Femur (tissue), 1 donor: ENCODE measurements at regions not wholly inside any gene's neighbourhood (a gene's known extent, or its start where the extent isn't known, plus 50 kb on each side); places are given as distances from the start of the nearest gene placed in this dataset.

Source experiments
- DNase-seq: peaks from one replicate; pipeline ENCODE4 v3.0.0-alpha.2; 2017

GRCh38 chr2:200013906-200014305, 58.5 kb downstream of the MAIP1 start:
- DNase-seq = no peak

- no peak for DNase-seq
Measured at GRCh38 chr2:200021449-200022114, 66.2 kb downstream of the MAIP1 start.

GRCh38 chr2:200022511-200022910, 67.1 kb downstream of the MAIP1 start:
- no peak for DNase-seq

- DNase-seq = no peak
Measured at GRCh38 chr2:200023570-200023969, 68.2 kb downstream of the MAIP1 start.

GRCh38 chr2:200025717-200026116, 70.3 kb downstream of the MAIP1 start:
- peak; percentile 17 for DNase-seq

DNA sequence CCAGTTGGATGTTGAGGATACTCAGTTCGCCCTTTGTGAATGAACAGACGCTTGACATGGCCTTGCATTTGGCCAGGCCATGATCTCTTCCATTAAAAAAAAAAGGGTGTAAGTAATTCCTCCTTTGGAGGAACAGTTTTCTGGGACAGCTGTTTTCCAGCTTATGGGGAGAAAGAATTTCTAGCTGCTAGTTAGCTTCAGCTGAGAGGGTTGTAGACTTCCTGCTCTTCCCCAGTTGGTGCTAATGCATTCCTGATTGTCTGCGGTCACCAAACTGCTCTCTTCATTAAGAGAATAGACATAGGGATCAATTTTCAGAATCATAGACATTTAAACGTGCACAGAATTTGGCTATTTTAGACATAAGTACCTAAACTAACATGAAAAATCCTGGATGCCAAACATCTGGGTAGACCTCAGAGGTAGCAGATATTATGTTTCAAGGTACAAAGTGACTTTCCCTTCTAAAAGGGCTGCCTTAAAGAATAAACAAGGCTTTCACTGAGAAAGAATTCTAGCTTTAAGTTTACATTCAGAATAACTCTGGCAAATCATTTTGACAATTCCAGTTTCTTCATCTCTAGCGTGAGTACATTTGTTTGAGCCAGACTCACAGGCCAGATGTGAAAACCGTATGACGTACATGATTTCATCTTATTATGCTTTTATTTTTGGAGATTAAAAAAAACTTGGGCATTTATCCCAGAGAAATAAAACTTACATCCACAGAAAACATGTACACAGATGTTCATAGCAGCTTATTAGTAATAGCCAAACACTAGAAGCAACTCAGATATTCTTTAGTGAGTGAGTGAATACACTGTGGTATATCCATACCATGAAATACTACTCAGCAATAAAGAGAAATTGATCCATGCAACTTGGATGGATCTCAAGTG, 71.2 kb downstream of the MAIP1 start:
- peak; percentile 51 for DNase-seq

DNA sequence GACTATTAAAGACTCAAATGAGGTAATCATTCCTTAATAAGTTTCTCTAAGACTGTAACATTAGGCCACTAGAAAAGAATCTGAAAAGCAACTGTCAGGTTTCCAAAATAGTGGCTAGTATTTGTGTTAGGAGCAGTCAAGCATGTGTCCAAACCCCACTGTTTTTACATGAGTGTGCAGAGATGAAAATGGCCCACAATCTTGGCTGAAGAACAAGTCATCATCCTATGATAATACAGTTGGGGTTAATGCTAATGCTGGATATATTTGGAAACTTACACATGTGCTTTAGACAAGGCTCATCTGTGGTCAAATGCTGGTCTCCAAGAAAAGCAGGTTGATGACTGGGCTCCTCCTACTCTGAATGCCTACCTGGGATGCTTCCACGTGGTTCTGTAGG, 73.6 kb downstream of the MAIP1 start:
- DNase-seq = no peak

GRCh38 chr2:200032895-200033294, 77.5 kb downstream of the MAIP1 start:
- no peak for DNase-seq

- no peak for DNase-seq
Measured at GRCh38 chr2:200033929-200034328, 78.5 kb downstream of the MAIP1 start.

DNA sequence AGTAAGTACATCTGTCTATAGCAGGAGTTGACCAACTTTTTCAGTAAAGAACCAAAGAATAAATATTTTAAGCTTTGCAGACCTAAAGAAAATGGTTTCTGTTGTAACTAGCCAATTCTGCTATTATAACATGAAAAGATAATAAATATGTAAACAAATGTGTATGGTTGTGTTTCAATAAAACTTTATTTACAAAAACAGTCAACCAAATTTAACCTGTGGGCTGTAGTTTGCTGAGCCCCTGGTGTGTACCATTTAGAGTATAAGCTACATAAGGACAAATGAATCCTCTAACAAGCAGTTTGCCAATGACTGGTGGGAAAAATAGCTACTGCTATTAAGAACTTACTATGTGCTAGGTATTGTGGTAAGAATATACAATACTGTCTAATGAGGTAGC, 79.4 kb downstream of the MAIP1 start:
- no peak for DNase-seq

DNA sequence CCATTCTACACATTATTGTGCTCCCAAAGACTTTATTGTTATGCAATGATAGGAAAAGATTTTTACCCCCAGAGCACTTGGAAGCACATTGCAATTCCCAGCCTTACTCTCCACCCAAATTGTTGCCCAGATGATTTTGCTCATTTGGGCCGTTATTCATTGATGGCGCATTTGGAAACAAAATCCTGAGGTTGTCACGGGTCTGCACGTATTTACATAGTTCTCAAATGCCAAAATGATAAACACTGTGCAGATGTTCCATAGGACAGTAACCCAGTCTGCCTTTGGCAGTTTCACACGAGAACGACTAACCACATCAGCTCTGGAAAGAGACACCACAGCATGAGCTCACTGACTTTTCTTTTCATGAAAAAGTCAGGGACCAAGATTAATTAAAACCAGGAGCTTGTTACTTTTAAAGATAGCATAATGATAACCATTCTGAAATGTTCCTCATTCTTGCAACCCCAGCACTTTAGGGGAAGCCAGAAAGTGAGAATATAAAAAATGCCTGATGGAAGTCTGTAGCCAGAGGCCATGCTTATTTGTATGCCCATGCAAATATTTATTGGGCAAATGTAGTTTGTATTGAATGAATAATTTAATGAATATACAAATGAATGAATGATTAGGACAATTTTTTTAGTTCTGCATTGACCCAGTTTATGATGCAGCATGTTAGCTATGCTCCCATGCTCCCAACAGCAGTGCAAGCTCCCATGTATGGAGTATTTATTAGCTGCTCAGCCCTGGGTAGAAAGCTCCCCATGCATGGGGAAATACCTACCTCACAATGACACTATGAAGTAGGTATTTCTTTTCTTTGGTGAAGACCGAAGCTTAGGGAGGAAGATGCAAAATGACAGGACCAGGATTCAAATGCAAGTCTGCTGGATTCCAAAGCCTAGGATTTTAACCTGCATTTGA, 84.6 kb downstream of the MAIP1 start:
- DNase-seq = peak; percentile 51

DNA sequence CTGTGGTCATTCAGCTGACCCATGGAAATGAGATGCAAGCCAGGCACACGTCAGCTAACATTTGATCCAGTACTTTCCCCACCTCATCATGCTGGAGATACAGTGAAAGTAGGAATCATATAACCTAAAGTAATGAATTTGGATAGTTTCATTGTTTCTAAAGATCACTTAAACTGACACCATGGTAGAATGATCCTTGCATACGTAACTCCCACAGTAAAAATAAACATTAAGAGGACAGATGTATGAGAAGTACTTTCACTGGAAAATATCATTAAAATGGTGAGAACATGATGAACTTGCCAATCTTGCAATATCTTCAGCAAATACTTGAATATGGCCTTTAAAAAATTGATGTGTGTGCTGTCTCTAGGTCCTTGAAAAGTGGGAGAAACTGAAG, 85.4 kb downstream of the MAIP1 start:
- no peak for DNase-seq

DNA sequence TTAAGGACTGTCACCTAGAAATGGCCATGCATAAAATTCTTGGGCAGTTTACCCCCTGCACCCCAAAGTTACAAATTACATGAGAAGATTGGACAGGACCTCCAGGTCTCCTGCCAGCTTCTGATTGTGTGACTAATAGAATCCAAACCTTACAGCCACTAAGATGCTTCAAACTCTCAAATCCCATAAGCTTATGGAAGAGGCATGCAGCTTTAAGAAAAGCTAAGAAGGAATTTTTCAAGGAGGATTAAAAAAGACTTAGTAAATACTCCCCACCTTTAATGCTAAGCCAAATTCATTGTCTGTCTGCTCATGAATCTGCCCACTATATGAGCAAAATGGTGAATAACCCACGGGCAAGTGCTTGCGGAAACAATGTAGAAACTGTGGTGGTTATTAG, 86.3 kb downstream of the MAIP1 start:
- DNase-seq = no peak

- DNase-seq = no peak
Measured at GRCh38 chr2:200042102-200042735, 86.8 kb downstream of the MAIP1 start.

GRCh38 chr2:200042944-200043343, 87.6 kb downstream of the MAIP1 start:
- no peak for DNase-seq

DNA sequence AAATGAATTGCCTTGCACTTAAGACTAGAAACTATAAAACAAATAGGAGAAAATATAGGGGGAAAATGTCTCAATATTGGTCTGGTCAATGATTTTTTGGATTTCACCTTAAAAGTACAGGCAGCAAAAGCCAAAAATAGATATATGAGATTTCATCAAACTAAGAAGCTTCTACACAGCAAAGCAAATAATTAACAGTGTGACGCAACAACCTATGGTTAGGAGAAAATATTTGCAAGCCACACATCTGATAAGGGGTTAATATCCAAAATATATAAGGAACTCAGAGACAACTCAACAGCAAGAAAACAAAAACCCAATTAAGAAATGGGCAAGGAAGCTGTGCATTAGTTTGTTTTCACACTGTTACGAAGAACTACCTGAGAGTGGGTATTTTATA, 89.1 kb downstream of the MAIP1 start:
- no peak for DNase-seq

GRCh38 chr2:200048421-200048820, 93.0 kb downstream of the MAIP1 start:
- no peak for DNase-seq

GRCh38 chr2:200049086-200049485, 93.7 kb downstream of the MAIP1 start:
- no peak for DNase-seq

- DNase-seq = no peak
Measured at GRCh38 chr2:200050921-200051610, 95.7 kb downstream of the MAIP1 start.

DNA sequence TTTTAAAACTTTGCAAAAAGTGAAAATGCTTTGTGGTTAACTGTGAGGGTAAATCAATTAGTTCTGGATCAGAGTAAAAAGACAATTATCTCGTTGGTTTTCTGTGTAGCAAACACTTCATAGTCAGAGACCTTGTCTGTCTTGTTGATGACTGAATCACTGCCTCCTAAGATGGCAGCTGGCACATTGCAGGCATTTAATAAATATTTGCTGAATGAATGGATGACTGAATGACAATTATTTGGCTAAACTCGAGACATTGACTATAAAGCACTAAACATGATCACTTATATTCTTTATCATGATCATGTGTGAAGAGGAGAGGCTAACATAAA, 96.2 kb downstream of the MAIP1 start:
- DNase-seq = no peak

GRCh38 chr2:200052627-200053026, 97.2 kb downstream of the MAIP1 start:
- no peak for DNase-seq
